ENCODE measurements at regions not wholly inside any gene's neighbourhood (a gene's known extent, or its start where the extent isn't known, plus 50 kb on each side); places are given as distances from the start of the nearest gene placed in this dataset.

DNA sequence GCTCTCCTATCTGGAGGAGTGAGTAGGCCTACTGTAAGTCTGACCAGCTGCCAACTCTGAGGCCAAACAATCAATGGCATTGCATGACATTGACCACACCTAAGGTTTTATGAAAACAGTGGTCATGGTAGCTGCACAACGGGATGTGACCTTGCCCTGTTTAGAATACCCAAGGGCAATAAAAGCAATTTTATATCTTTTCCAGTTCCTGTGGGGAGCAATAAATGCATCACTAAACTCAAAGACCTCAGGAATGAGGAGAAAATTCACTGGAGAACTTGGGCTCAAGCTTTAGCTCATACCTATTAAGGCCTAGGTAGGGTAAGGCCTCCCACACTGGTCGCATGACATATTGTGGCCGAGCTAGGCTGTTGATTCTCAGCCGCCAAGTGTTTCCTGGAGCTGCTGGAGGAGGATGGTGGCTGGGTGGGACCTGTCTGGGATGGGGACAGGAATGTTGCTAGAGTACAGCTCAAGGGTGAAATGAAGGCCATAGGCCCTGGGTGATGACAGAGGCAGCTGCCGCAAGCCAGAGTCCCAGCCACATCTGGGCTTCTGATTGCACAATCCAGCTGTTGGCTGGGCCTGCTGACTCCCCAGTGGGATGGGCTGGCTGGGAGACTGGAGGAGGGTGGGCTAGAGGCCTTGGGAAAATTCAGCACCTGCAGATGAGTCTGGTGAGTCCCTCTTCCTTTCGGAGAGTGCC is 313.7 kb downstream of the CYP26B1 start:
- H3K79me2 ChIP-seq (ENCODE audit: insufficient read depth, low read depth): no peaks in the 10 kb centered on the region
- no peak for TF ChIP-seq CTCF (conservative IDR thresholded peaks at IDR 0.05; ENCODE audit: low read depth, low read length)
- no peak overlapping the region for H3K9ac ChIP-seq
- no peak overlapping the region for H3K4me3 ChIP-seq (IDR thresholded peaks at IDR 0.05; ENCODE audit: insufficient read depth, low read depth, low read length)
- H3K27me3 ChIP-seq (ENCODE audit: insufficient read depth, low read depth): no peaks in the 10 kb centered on the region
- H2AFZ ChIP-seq (ENCODE audit: low read depth): no peak overlapping the region
- H3K27ac ChIP-seq: no peak overlapping the region
- H3K4me1 ChIP-seq (ENCODE audit: low read depth, poor library complexity, severe bottlenecking): no peaks in the 10 kb centered on the region
- H3K36me3 ChIP-seq (ENCODE audit: insufficient read depth): no peaks in the 10 kb centered on the region
- H4K20me1 ChIP-seq (ENCODE audit: insufficient read depth): no peaks in the 10 kb centered on the region
- H3K4me2 ChIP-seq: no peak overlapping the region

DNA sequence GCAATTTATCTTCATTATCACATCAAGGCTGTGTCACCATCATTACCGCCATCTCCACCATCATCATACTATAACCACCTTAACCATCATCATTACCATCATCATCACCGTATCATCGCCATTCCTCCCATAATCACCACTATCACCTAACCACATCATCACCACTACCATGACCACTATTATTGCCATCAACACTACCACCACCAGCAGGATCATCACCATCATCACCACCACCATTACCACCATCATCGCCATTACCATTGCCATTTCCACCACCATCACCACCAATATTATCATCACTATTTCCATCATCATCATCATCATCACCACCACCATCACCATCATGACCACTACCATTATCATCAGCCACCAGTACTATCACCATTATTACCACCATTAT is 314.4 kb downstream of the CYP26B1 start:
- no peaks in the 10 kb centered on the region for H3K79me2 ChIP-seq (ENCODE audit: insufficient read depth, low read depth)
- no peak for TF ChIP-seq CTCF (conservative IDR thresholded peaks at IDR 0.05; ENCODE audit: low read depth, low read length)
- no peak overlapping the region for H3K9ac ChIP-seq
- H3K27me3 ChIP-seq (ENCODE audit: insufficient read depth, low read depth): no peaks in the 10 kb centered on the region
- H3K4me2 ChIP-seq: no peak overlapping the region
- no peak overlapping the region for H2AFZ ChIP-seq (ENCODE audit: low read depth)
- H3K4me1 ChIP-seq (ENCODE audit: low read depth, poor library complexity, severe bottlenecking): no peaks in the 10 kb centered on the region
- no peaks in the 10 kb centered on the region for H4K20me1 ChIP-seq (ENCODE audit: insufficient read depth)
- H3K36me3 ChIP-seq (ENCODE audit: insufficient read depth): no peaks in the 10 kb centered on the region
- H3K27ac ChIP-seq: no peak overlapping the region
- H3K4me3 ChIP-seq (IDR thresholded peaks at IDR 0.05; ENCODE audit: insufficient read depth, low read depth, low read length): no peak overlapping the region

DNA sequence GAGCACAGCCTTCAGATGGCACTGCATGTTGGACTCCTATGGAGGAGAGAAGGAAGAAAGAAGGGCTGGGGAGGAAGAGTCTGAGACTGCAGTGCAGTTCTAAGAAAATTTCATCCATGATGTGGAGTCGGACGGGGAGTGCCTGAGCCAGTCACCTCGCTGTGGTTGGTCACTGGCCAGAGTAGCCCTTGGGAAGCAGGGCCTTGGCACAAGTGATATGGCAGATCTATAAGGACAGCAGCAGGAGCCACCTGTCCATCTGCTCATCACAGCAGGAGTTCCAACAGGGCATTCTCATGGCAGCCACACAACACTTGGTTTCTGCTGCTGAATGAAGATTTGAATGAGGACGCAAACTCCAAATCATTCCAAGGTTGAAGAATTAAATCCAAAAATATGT is 314.8 kb downstream of the CYP26B1 start:
- Histone ChIP-seq H3K27ac (no peak overlapping the region), H3K27me3 (ENCODE audit: insufficient read depth, low read depth) (no peaks in the 10 kb centered on the region), H3K4me2 (no peak overlapping the region), H3K36me3 (ENCODE audit: insufficient read depth) (no peaks in the 10 kb centered on the region), H3K9ac (no peak overlapping the region), H3K79me2 (ENCODE audit: insufficient read depth, low read depth) (no peaks in the 10 kb centered on the region), H3K4me3 (IDR thresholded peaks at IDR 0.05; ENCODE audit: insufficient read depth, low read depth, low read length) (no peak overlapping the region), H3K4me1 (ENCODE audit: low read depth, poor library complexity, severe bottlenecking) (no peaks in the 10 kb centered on the region), H2AFZ (ENCODE audit: low read depth) (no peak overlapping the region), H4K20me1 (ENCODE audit: insufficient read depth) (no peaks in the 10 kb centered on the region)
- TF ChIP-seq CTCF (conservative IDR thresholded peaks at IDR 0.05; ENCODE audit: low read depth, low read length): no peak

GRCh38 chr2:71832388-71832787 is 315.3 kb downstream of the CYP26B1 start:
- Histone ChIP-seq H3K9ac (no peak overlapping the region), H3K4me3 (IDR thresholded peaks at IDR 0.05; ENCODE audit: insufficient read depth, low read depth, low read length) (no peak overlapping the region), H3K4me2 (no peak overlapping the region)

More at GRCh38 chr2:71832388-71832787, 315.3 kb downstream of the CYP26B1 start:
- Histone ChIP-seq H4K20me1 (ENCODE audit: insufficient read depth) (no peaks in the 10 kb centered on the region), H3K79me2 (ENCODE audit: insufficient read depth, low read depth) (no peaks in the 10 kb centered on the region), H3K27me3 (ENCODE audit: insufficient read depth, low read depth) (no peaks in the 10 kb centered on the region), H3K4me1 (ENCODE audit: low read depth, poor library complexity, severe bottlenecking) (no peaks in the 10 kb centered on the region), H3K36me3 (ENCODE audit: insufficient read depth) (no peaks in the 10 kb centered on the region), H3K27ac (no peak overlapping the region), H2AFZ (ENCODE audit: low read depth) (no peak overlapping the region)
- TF ChIP-seq CTCF (conservative IDR thresholded peaks at IDR 0.05; ENCODE audit: low read depth, low read length): no peak
